ENCODE measurements at regions not wholly inside any gene's neighbourhood (a gene's known extent, or its start where the extent isn't known, plus 50 kb on each side); places are given as distances from the start of the nearest gene placed in this dataset.

GRCh38 chr4:27928761-27929540 lies 1068.3 kb downstream of the STIM2 start:
- DNase-seq (ENCODE audit: low read depth), result no peak
- no peak overlapping the region for H3K4me3 ChIP-seq (ENCODE audit: low read depth, low read length)
- TF ChIP-seq, protein P1, sequence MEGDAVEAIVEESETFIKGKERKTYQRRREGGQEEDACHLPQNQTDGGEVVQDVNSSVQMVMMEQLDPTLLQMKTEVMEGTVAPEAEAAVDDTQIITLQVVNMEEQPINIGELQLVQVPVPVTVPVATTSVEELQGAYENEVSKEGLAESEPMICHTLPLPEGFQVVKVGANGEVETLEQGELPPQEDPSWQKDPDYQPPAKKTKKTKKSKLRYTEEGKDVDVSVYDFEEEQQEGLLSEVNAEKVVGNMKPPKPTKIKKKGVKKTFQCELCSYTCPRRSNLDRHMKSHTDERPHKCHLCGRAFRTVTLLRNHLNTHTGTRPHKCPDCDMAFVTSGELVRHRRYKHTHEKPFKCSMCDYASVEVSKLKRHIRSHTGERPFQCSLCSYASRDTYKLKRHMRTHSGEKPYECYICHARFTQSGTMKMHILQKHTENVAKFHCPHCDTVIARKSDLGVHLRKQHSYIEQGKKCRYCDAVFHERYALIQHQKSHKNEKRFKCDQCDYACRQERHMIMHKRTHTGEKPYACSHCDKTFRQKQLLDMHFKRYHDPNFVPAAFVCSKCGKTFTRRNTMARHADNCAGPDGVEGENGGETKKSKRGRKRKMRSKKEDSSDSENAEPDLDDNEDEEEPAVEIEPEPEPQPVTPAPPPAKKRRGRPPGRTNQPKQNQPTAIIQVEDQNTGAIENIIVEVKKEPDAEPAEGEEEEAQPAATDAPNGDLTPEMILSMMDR (IDR thresholded peaks at IDR 0.05; ENCODE audit: insufficient read depth, low read length), result no peak

DNA sequence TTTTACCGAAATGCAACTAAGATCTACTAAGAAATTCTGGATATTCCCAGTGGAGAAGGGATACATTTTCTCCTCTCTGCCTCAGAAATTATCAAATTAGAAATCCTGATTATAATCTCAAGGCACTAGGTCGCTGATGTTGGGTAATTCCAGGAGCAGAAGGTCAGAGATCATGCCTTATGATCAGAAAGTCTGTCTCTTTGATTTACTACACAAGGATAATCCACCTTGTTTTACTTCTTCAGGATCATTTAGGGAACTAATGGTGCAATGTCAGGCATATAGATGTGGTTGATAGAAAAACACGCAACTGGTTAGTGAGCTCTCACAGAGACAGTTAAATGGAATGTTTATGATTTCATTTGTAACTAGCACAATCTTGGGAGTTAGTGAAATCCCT lies 1069.7 kb downstream of the STIM2 start:
- DNase-seq (ENCODE audit: low read depth), result no peak
- no peak overlapping the region for H3K4me3 ChIP-seq (ENCODE audit: low read depth, low read length)
- TF ChIP-seq, protein P1 (IDR thresholded peaks at IDR 0.05; ENCODE audit: insufficient read depth, low read length), result no peak

DNA sequence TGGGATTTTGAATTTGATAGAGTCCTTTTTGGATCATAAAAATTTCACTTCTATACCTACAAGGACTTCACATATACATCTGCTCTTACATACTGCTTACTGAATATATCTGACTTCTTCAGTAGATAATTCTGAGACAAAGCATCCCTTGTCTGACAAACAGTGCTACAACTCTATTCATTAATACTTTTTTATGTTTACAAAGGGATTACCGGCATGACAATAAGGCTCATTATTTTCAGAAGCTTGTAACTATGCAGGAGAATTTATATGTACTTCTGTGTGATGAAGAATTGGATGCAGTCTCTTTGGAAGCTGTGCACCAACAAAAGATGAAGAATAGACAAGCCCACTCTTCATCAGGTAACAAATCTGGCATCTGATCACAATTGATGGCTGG lies 1070.3 kb downstream of the STIM2 start:
- TF ChIP-seq, protein P1 (IDR thresholded peaks at IDR 0.05; ENCODE audit: insufficient read depth, low read length), result no peak
- DNase-seq (ENCODE audit: low read depth), result no peak
- no peak overlapping the region for H3K4me3 ChIP-seq (ENCODE audit: low read depth, low read length)

- DNase-seq (ENCODE audit: low read depth), result no peak
- H3K4me3 ChIP-seq (ENCODE audit: low read depth, low read length), result no peak overlapping the region
- TF ChIP-seq, protein P1 (IDR thresholded peaks at IDR 0.05; ENCODE audit: insufficient read depth, low read length), result no peak
Observed at GRCh38 chr4:27931584-27931983, 1070.9 kb downstream of the STIM2 start.

- TF ChIP-seq, protein P1 (IDR thresholded peaks at IDR 0.05; ENCODE audit: insufficient read depth, low read length), result no peak
- H3K4me3 ChIP-seq (ENCODE audit: low read depth, low read length), result no peak overlapping the region
- no peak for DNase-seq (ENCODE audit: low read depth)
Observed at GRCh38 chr4:27934871-27935270, 1074.2 kb downstream of the STIM2 start.

DNA sequence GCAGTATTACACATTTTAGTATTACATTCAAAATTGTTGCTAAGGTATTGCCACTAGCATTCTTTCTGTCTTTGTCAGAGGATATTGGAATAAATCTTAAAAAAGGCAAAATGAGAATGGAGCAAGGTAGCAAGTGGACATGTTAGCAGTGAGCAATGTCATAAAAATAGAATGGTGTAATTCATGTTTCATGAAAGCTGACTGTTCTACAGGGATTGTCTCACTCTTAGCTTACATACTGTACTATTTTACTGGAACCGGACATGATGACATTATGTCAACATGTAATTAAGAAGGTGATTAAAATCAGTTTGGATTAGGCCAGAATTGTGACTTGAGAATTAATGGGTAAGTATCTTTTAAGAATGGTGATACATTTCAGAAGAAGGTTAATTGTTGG lies 1086.2 kb downstream of the STIM2 start:
- no peak overlapping the region for H3K4me3 ChIP-seq (ENCODE audit: low read depth, low read length)
- no peak for DNase-seq (ENCODE audit: low read depth)
- TF ChIP-seq, protein P1 (IDR thresholded peaks at IDR 0.05; ENCODE audit: insufficient read depth, low read length), result no peak

DNA sequence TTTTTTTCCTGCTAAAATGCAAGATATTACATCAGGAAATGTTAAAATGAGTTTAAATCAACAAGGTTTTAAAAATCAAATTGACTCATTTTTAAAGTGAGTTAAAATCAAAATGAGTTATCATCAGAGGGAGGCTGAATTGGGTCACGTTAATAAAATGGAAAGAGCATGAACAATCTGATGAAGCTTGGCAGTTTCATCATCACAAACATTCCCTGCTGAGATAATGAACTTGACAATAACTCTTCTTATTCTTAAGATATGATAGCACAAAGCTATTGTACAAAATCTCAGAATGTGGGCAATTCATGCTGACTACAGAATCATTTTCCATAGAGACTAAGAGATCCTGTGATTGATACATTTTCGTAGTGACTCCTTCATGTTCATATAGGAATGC lies 1086.7 kb downstream of the STIM2 start:
- TF ChIP-seq, protein P1 (IDR thresholded peaks at IDR 0.05; ENCODE audit: insufficient read depth, low read length), result no peak
- no peak overlapping the region for H3K4me3 ChIP-seq (ENCODE audit: low read depth, low read length)
- DNase-seq (ENCODE audit: low read depth), result no peak

Measured in fibroblast of the aortic adventitia (primary cell).